Activated T-cell treated with anti-CD3 and anti-CD28 coated beads for 48 hours (primary cell): ENCODE measurements at regions not wholly inside any gene's neighbourhood (a gene's known extent, or its start where the extent isn't known, plus 50 kb on each side); places are given as distances from the start of the nearest gene placed in this dataset.

Source experiments
- DNase-seq: peaks from one replicate; pipeline ENCODE4 v3.0.0-alpha.2; 2020; ENCODE audit warnings: low read depth

- no peak for DNase-seq
Measured at GRCh38 chr20:9919271-9920014, 80.6 kb upstream of the PAK5 start.

DNA sequence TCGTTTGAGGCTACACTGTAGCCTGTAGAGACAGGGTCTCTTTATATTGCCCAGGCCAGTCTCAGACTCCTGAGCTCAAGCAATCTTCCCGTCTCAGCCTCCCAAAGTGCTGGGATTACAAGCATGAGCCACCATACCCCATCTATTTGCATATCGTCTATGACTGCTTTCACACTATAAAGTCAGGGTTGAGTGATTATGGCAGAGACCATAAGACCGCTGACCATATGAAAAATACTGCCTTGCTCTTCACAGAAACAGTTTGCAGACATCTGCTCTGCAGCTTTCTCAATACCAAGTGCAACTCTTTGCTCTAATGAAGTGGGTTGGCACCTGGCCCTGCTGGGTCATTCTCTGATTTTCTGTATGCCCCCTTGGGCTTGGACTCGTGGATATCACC lies 79.5 kb upstream of the PAK5 start:
- DNase-seq: no peak

DNA sequence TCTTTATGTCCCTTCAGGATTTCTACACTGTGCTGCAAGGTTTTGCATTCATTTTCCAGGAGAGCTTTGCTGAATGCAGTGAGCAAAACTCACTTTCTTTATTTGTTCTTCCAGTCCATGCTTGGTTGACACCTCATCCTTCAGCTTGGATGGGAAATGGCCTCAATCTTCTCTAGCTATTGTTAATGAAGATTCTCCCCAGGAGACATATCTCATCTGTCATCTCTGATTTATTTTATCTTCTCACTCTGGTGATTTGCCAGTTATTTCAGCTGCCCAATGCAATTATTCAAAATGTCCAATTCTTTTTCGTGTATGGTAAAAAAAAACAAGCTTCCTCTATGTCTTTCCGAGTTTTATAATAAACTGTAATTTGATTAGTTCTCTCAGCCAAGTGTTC lies 77.9 kb upstream of the PAK5 start:
- no peak for DNase-seq

DNA sequence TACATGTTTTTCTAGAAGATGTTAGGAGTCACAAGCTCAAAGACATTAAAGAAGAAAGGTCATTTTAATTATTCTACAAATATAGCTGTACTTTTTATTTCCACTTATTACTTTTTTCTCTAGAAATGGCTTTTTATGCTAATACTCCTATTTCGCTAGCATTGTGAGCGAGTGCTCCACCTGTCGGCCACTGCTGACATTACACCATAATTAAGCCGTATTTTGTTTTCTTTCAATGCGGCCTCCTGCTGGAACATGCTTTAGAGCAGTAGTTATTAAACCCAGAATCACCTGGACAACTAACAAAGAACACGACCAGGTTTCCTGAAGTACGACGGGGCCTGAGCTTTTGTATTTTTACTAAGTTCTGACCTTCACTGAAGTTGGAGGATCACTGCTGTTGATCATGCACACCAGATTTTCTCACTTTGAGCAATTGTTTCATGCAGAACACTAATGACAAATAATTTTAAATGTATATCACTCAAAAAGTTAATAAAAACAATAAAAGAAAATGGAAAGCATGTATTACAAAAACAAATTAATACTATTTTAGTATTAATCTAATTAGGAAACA lies 74.1 kb upstream of the PAK5 start:
- peak; percentile 22 for DNase-seq

DNA sequence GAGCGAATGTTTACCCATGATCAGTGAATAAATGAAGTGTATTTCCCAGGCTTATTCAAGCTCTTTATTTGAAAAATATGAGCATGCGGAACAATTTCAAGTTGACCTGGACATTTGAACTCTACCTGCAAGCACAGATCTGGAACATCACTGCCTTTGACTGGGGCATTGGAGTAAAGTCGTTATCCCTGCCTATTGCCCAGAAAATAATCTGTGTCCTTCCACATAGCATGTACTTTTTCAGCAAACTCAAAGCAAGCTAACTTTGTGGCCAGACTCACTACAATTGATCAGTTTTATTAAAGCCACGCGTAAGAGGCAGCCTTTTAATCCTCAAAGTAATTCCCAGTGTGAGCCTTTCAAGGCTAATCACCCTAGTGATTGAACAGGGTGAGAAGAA lies 73.4 kb upstream of the PAK5 start:
- no peak for DNase-seq

- DNase-seq: no peak
Measured at GRCh38 chr20:9911519-9911918, 72.6 kb upstream of the PAK5 start.

- DNase-seq: no peak
Measured at GRCh38 chr20:9909167-9909566, 70.3 kb upstream of the PAK5 start.

DNA sequence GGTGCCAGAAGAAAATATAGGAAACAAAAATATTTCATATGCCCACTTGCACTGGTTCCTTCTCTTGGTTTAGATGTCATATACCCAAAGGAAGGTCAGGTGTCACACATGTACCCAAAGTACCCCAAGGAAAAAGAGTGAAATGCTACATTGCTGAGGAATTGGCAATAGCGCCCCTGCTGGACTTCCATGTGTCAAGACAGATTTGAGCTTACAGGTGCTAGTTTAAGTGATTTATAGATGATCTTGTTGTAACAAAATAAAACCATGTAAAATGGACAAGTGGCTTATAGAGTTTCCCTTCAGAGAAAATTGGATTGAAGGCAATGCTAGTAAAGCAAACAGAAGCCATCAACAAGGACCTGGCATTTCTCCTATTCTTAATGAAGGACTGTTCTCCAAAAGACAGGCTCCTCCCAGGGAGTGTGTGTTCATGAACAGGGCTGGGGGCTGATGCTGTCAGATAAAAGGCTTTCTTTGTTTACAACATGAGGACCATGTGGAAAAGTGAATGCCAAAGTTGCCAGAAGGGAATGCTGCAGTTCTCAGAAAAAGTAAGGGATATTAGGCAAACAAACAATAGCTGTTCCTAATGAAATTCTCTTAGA lies 64.3 kb upstream of the PAK5 start:
- no peak for DNase-seq

- no peak for DNase-seq
Measured at GRCh38 chr20:9889270-9889981, 50.5 kb upstream of the PAK5 start.
